Cardiac muscle cell (in vitro differentiated cells and primary cell): ENCODE measurements at regions not wholly inside any gene's neighbourhood (a gene's known extent, or its start where the extent isn't known, plus 50 kb on each side); places are given as distances from the start of the nearest gene placed in this dataset.
A peak's percentile ranks its signal among the peaks of the same experiment; 100 is the strongest.

Experiments
- DNase-seq, 2 donors: peaks; one replicate each; pipeline versions ENCODE4 v3.0.0 to v3.0.0-alpha.2; 2010 to 2017; ENCODE audit warnings: low read depth in 1 of 2, low spot score in 1 of 2
- H3K27ac ChIP-seq: fragments of 200-600 bp; sonication (generic); 2 replicates; pipeline ENCODE4 v1.5.1; 2016
- H3K27me3 ChIP-seq: fragments of 200-600 bp; sonication (generic); 2 replicates; pipeline ENCODE4 v1.6.0; 2016; ENCODE audit warnings: control low read depth
- H3K36me3 ChIP-seq: fragments of 200-600 bp; sonication (generic); 2 replicates; pipeline ENCODE4 v1.5.1; 2016; ENCODE audit warnings: control low read depth
- H3K4me1 ChIP-seq: fragments of 200-600 bp; sonication (generic); 2 replicates; pipeline ENCODE4 v1.8.1; 2017; ENCODE audit warnings: low read depth, mild to moderate bottlenecking, mixed run types
- H3K4me3 ChIP-seq: fragments of 200-600 bp; sonication (generic); 2 replicates; pipeline ENCODE4 v1.5.1; 2016; ENCODE audit warnings: mild to moderate bottlenecking
- H3K9me3 ChIP-seq: fragments of 200-600 bp; sonication (generic); 2 replicates; pipeline ENCODE4 v1.5.1; 2017; ENCODE audit warnings: low read depth, mild to moderate bottlenecking, control low read depth
- TF ChIP-seq, protein P1 (sequence below): IDR thresholded peaks from 2 replicates; pipeline ENCODE4 v1.5.1; 2012; ENCODE audit warnings: low read depth, mild to moderate bottlenecking, low read length

DNA sequence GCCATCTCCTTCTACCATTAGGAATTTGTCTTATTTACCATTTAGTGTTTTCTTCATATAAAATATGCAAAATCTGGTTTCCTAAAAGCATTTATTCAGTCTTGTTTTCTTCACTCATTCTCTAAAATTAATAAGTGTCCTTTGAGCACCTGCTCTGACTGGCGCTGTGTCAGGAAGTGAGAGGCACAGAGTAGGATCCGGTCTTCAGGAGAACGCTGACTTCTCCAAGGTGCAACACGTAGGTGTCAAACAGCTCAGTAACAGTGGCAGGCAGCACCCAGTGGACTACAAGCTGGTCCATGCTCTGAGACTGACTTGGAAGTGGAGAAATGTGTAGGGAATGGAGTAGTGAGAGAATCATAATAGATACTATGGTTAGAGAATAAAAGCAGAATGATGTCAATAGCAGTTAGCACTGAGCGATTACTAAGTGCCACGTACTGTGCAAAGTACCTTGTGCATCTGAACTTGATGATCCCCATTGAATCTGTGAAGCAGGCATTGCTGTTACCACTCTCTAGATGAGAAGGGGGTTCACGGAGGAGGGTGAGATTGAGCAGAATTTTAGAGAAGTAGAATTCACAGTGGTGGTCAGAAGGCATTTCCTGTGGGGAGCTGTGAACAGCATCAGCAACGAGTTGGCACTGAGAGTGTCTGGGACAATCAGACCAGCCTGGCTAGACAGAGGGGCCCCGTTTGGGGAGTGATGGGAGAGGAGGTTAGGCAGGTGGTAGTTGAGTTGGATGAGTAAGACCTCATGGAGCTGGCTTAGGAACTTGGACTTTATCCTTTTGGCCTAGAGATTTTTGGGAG, 569.8 kb downstream of the QKI start:
- DNase-seq: peak in 1 of 2 donors; percentile 10
- TF ChIP-seq, protein P1, sequence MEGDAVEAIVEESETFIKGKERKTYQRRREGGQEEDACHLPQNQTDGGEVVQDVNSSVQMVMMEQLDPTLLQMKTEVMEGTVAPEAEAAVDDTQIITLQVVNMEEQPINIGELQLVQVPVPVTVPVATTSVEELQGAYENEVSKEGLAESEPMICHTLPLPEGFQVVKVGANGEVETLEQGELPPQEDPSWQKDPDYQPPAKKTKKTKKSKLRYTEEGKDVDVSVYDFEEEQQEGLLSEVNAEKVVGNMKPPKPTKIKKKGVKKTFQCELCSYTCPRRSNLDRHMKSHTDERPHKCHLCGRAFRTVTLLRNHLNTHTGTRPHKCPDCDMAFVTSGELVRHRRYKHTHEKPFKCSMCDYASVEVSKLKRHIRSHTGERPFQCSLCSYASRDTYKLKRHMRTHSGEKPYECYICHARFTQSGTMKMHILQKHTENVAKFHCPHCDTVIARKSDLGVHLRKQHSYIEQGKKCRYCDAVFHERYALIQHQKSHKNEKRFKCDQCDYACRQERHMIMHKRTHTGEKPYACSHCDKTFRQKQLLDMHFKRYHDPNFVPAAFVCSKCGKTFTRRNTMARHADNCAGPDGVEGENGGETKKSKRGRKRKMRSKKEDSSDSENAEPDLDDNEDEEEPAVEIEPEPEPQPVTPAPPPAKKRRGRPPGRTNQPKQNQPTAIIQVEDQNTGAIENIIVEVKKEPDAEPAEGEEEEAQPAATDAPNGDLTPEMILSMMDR: no peak
- no peaks in the 10 kb centered on the region for H3K9me3 ChIP-seq
- H3K4me1 ChIP-seq: no peaks in the 10 kb centered on the region
- H3K4me3 ChIP-seq: no peak overlapping the region
- no peak overlapping the region for H3K27ac ChIP-seq
- no peaks in the 10 kb centered on the region for H3K36me3 ChIP-seq
- no peaks in the 10 kb centered on the region for H3K27me3 ChIP-seq

DNA sequence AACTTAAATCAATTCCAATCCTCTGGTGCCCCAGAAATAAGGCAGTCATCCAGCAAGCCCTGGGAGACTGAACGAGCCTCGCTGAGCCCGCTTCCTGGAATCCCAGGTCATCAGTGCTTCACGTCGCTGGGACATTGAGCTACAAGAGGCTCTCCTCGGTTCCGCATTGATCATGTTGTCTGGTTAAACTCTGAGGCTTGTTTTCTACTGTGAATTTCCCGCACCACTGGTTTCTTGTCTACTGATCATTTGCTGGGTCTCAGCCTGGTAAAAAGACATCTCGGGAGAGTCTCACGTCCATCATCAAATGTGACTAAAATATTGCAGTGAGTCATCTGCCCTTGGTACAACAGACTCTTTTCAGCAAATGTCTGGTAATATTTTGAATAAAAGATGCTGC, 569.2 kb downstream of the QKI start:
- Histone ChIP-seq H3K36me3 (no peaks in the 10 kb centered on the region), H3K4me1 (no peaks in the 10 kb centered on the region), H3K4me3 (no peak overlapping the region), H3K27ac (no peak overlapping the region), H3K9me3 (no peaks in the 10 kb centered on the region), H3K27me3 (no peaks in the 10 kb centered on the region)
- DNase-seq: peak in 1 of 2 donors; percentile 14
- TF ChIP-seq, protein P1: no peak

GRCh38 chr6:163974322-163974721, 559.8 kb downstream of the QKI start:
- Histone ChIP-seq H3K9me3 (no peaks in the 10 kb centered on the region), H3K36me3 (no peaks in the 10 kb centered on the region), H3K4me3 (no peak overlapping the region), H3K4me1 (no peaks in the 10 kb centered on the region), H3K27ac (no peak overlapping the region), H3K27me3 (no peaks in the 10 kb centered on the region)
- DNase-seq: no peak
- TF ChIP-seq, protein P1: no peak

- no peaks in the 10 kb centered on the region for H3K36me3 ChIP-seq
- no peak overlapping the region for H3K4me3 ChIP-seq
- H3K27ac ChIP-seq: no peak overlapping the region
- no peaks in the 10 kb centered on the region for H3K27me3 ChIP-seq
- H3K4me1 ChIP-seq: no peaks in the 10 kb centered on the region
- H3K9me3 ChIP-seq: no peaks in the 10 kb centered on the region
- DNase-seq: no peak
- TF ChIP-seq, protein P1: no peak
Measured at GRCh38 chr6:163971841-163972838, 557.6 kb downstream of the QKI start.

DNA sequence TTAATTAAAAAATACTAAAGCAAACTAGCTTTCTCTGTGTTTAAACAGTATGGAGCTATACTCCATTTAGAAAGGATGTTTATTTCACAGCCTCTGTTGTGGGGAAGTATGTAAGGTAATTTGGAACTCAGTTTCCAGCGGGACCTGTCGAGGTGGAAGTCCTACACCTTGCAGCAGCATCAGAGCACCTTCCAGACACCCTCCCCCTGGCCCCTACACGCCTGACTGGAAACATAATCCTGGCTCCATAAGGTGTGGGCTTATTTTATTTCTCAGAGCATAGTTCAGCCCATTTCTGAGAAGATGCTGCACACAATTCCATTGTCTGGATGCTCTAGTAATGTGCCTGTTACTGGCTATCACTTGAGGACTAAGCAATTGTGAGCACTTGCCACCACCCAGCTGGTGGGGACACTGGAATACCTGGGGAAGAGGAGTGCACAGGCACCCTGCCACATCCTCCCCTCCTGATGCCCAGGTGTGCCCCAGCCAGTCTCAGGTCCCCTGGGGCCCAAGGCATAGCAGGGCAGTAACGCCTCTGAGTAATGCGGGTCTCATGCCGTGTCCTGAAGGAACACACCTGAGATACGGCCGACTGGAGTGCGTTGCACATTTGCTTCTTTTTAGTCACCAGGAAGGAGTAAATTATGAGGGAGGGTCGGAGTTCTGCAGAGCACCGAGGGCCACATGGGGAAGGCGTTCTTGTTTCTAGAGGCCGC, 556.5 kb downstream of the QKI start:
- Histone ChIP-seq H3K27me3 (no peaks in the 10 kb centered on the region), H3K9me3 (no peaks in the 10 kb centered on the region), H3K27ac (no peak overlapping the region), H3K4me1 (peaks cover 10% of the 10 kb centered on the region), H3K4me3 (no peak overlapping the region), H3K36me3 (no peaks in the 10 kb centered on the region)
- TF ChIP-seq, protein P1: no peak
- DNase-seq: no peak
